CD4-positive, alpha-beta T cell treated with Interleukin-17A for 4 hours (primary cell): ENCODE measurements at regions not wholly inside any gene's neighbourhood (a gene's known extent, or its start where the extent isn't known, plus 50 kb on each side); places are given as distances from the start of the nearest gene placed in this dataset.

Experiments used
- DNase-seq: peaks from one replicate; pipeline ENCODE4 v3.0.0-alpha.2; 2020; ENCODE audit warnings: mixed read lengths

GRCh38 chr10:121185816-121186455 lies 334.8 kb downstream of the WDR11 start:
- DNase-seq: no peak

- DNase-seq: no peak
These were observed 336.2 kb downstream of the WDR11 start for GRCh38 chr10:121187391-121187790.

DNA sequence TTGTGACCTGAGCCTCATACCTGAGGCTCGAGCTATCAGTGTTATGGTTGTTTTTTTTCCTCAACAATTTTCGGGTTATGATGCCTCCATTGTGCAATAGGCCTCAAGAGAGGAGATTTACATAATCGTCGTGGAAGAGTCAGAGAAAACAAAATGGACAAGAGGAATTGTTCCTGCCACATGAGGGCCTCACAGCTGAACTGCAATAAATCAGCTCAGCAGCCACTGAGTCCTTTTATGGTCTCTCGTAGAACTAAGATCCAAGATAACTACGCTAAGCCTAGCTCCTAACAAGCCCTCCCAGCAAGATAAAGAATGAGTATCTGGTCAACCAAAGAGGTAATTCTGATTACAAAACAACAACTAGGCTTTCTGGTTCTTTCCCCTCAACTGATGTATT lies 336.8 kb downstream of the WDR11 start:
- no peak for DNase-seq

GRCh38 chr10:121189066-121189465 lies 337.9 kb downstream of the WDR11 start:
- DNase-seq: no peak

GRCh38 chr10:121194696-121195523 lies 343.7 kb downstream of the WDR11 start:
- DNase-seq: no peak

GRCh38 chr10:121195524-121195910 lies 344.4 kb downstream of the WDR11 start:
- no peak for DNase-seq

DNA sequence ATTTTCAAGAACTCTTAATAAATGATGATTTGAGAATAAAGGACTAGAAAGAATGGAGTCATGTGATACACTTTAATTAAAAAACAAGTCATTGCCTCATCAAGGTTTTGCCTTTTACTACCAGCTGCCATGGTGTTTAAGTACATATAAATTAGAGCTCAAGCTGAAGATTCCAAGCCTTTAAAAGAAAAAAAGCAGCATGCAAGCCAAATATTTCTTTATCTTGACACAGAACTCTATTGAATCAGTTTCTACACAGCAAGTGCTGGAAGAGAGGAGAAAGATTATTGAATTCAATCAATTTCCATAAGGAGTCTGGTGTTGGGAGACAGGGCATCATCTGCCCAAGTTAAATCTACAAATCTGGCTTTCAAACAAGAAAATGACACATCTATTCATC lies 347.9 kb downstream of the WDR11 start:
- DNase-seq: no peak

DNA sequence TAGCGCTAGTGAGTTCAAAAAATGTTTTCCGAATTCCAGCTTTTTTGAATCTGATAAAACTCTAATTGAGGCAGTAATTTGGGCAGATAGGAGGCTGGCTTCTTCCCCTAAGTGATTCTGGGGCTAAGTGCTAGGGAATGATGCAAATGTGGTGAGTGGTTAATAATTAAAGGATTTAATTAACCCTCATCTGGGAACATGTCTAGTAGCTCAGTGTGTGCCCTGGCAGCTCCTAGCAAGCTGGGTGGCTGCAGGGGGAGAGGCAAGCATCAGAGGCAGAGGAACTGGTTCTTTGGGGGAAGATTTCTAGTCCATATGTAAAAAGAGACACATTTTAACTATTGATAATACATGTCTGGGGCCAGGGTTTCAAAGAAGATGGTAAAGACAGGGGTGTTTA lies 354.5 kb downstream of the WDR11 start:
- DNase-seq: no peak

GRCh38 chr10:121211446-121211845 lies 360.3 kb downstream of the WDR11 start:
- DNase-seq: no peak

GRCh38 chr10:121213437-121213836 lies 362.3 kb downstream of the WDR11 start:
- DNase-seq: no peak

DNA sequence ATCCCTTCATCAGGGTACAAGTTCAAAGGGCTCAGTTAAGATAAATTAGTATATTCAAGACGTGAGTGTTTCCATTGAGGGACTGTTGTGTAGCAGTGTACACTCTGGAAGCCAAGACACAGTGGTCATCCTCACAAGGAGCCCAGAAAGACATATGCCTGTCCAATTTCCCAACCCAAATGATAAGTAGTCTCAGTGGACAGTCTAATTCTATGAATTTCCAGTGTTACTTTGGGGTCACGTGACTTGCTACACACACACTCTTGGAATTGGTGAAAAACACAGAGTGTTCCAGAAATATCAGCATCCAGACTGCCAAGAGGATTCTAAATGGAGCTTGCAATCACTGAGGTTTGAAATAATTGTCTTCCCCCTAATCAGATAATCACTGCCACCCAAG lies 365.1 kb downstream of the WDR11 start:
- no peak for DNase-seq

DNA sequence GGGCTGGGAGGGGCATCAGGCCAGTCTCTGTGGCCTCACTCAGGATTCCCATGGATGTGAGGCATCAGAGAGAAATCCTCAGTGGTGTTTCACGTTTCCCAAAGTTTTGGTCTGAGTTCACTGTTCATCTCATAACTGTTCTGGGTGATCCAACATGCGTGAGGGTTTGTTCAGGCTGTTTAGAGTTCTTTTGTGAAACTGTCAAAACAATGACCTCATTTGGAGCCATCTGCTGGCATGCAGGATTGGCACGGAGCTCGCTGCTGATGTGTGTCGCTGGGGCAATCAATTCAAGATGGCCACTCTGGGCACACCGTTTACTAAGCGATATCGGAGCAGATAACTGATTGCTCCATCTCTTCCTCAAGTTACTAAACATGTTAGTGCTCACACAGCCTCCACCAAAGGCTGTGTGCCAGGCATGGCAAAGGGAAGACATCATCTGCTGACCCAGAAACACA lies 365.6 kb downstream of the WDR11 start:
- DNase-seq: no peak

- DNase-seq: no peak
These were observed 366.2 kb downstream of the WDR11 start for GRCh38 chr10:121217331-121217730.

DNA sequence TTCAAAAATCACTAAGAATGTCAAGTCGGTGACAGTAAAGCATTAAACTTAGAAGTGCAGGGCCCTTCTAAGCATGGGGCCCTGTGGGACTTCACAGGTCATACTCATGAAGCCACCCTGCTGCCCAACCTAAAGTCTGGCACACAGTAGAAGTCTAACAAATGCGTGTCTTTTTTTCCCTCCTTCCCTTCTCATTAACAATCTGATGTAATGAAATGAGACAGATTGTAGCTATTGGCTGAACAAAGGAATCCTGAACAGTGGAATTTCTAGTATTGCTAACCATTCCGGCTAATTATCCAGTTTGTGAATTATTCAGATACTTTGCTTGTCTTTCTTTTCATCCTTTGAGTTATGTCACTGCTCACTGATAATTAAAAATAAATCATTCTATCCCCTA lies 369.9 kb downstream of the WDR11 start:
- DNase-seq: no peak

GRCh38 chr10:121221991-121222390 lies 370.8 kb downstream of the WDR11 start:
- DNase-seq: no peak

- no peak for DNase-seq
These were observed 371.7 kb downstream of the WDR11 start for GRCh38 chr10:121222842-121223241.

- DNase-seq: no peak
These were observed 367.2 kb downstream of the FGFR2 start for GRCh38 chr10:121231079-121231478.

- no peak for DNase-seq
These were observed 365.8 kb downstream of the FGFR2 start for GRCh38 chr10:121232494-121232893.

DNA sequence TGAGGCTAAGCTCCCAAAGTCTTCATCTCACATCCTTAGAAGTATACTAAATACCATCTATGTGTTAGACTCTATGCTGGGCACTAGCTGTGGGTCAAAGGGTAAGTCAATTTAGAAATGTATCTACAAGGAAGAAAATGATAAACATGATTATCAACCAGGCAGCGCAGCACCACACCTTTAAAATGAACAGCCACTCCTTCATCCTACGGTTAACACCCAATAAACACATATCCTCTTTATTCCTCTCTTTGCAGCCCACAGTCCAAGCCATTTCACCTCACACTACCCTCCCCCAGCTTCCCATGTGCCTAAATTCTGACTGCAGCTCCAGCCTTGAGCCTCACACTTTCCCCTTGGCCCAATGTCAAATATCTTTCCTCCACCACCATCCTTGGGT lies 362.6 kb downstream of the FGFR2 start:
- DNase-seq: no peak

DNA sequence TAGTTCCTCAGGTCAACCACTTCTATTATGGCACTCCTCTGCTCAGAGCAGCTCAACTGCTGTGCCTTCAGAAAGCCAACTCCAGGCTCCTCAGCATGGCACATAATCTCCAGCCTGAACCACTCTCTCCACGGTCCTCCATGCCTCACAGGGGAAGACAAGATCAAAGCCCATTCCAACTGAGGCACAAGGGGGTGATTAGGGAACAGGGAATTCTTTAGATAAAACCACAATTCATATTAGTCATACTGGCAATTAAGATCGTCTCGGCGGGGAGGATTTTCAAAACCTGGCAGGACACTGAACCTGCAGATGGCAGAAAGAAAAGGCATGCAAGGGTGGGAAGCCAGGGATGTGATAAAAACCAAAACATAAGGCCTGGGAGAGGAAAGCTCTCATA lies 361.6 kb downstream of the FGFR2 start:
- no peak for DNase-seq

GRCh38 chr10:121237718-121238117 lies 360.5 kb downstream of the FGFR2 start:
- no peak for DNase-seq

- no peak for DNase-seq
These were observed 358.2 kb downstream of the FGFR2 start for GRCh38 chr10:121240011-121240410.

GRCh38 chr10:121240556-121240955 lies 357.7 kb downstream of the FGFR2 start:
- no peak for DNase-seq

GRCh38 chr10:121241337-121241736 lies 356.9 kb downstream of the FGFR2 start:
- DNase-seq: no peak
